Stimulated activated CD4-positive, alpha-beta T cell treated with anti-CD3 and anti-CD28 coated beads, Interleukin-4, amount 100 ng/mL, for 24 hours (primary cell): ENCODE measurements at regions not wholly inside any gene's neighbourhood (a gene's known extent, or its start where the extent isn't known, plus 50 kb on each side); places are given as distances from the start of the nearest gene placed in this dataset.

Source experiments
- DNase-seq: peaks from one replicate; pipeline ENCODE4 v3.0.0-alpha.2; 2020

- DNase-seq: no peak
These were observed 305.0 kb downstream of the BUD13 start for GRCh38 chr11:116467823-116468222.

DNA sequence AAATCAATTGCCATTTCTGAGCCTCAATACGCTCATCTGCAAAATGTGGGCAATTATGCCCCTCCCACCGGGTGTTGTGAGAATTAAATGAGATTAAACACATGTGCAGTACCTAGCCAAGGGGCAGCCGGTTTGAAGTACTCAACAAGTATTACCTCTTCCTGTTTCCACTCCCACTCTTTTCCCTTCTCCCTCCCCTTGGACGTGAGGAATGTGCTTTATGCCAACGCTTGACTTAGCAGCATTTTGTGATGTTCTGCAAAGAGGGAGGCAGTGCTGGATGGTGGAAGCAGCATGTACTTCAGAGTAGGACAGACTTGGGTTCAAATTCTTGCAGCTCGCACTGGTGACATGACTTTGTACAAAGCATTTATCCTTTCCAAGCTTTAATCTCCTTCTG, 306.0 kb downstream of the BUD13 start:
- DNase-seq: no peak

GRCh38 chr11:116466191-116466590, 306.6 kb downstream of the BUD13 start:
- no peak for DNase-seq

GRCh38 chr11:116465056-116465455, 307.7 kb downstream of the BUD13 start:
- no peak for DNase-seq

DNA sequence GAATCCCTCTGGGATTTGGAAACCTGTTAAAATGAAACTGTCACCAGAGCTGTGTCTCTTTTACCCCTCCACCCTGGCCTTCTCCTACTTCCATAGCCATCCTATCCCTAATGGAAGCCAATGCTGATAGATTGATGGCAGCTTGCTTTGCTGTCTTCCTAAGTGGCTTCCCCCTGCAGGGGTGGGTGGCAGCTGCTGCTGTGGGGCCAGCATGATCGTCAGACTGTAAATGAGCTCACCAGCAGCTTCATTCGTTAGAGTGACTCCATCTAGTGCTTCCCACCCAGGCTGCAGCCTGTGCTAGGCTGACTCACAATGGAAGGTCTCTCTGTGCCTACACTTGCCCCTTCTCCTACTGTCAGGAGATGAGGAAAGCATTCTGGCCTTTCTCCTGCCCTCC, 311.0 kb downstream of the BUD13 start:
- no peak for DNase-seq

DNA sequence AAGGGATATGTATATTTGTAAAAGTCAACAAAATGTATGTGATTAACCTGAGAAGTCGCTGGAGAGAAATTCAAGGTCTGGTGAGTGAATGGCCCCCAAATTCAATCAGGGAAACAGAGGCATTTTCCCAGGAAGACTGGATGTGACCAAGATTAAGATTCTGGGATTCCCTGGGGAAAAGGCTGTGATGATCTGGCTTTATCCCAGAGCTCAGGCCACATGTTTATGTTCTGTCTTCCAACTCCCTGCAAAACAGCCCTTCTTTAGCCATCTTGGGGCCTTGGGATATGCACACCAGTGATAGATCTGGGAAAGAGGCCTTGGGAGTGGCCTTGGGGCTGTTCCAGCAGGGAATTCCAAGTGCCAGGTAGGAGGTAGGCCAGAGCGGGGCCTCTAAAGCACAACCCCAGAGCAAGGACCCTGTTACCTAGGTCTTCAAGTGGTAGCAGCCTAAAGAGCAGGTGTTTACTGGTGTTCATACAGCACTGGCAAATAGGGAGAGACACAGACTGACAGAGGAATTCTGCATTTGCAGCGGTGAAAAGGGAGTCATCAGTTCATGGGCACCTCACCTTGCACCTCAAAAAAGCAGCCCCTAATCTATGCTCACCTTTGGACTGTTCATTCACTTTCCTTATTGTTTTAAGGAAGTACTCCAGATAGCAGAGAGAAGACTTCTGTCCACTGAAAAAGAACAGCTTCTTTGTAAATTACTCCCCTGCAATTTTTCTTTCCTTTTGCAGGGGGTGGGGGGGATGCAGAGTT, 312.4 kb downstream of the BUD13 start:
- DNase-seq: no peak

DNA sequence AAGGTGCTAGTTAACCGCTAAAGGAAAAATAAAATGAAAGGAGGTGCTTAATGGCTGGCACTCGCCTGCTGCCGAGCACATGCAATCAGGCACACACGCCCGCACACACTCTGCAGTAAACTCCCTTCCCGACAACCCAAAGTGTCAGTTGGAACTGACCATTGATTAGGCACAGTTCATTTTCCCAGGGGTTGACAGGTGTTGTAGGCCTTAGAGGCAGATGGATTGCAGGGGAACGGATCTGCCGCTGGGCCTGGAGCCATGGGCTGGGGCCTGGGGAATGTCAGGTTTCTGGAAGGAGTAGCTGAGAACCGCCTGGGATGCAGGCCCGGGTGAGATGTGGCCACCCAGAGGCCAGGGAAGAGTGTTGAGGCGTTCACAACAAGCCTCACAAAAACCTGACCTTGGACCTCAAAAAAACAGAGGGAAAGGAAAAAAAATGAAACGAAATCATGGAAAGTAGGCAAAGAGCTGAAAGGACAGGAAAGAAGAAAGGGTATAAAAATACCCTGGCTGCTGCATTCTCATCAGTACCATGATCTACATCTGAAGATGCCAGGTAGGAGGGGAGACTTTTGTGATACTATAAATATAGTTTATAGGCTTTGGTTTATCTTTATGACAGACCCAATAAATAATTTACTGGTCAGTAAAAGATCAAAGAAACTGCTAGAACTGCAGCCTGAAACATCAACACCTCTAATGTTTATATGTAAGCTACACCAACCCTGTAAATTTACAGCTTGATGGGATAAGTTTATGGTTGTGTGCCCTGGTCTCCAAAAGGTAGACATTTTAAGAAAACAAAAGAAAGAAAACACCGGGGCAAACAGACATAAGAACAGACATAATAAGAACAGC, 313.4 kb downstream of the BUD13 start:
- no peak for DNase-seq

DNA sequence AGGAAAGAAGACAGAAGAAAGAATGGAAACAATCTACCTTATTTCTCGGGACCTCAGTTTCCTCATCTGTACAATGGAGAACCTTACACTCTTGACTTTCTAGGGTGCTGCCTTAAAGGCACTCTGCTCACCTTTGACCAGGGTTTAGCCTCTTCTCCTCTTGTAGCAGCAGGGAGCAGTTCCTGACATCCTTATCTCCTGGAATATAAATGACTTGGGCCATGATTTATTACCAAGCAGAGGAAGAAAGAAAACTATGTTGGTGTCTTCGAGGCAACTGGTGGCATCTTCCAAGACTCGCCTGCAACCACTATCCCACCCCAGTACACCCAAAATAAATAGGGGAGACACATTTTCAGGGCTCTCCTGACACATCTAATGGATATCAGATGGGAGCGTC, 314.2 kb downstream of the BUD13 start:
- DNase-seq: no peak

- no peak for DNase-seq
These were observed 315.3 kb downstream of the BUD13 start for GRCh38 chr11:116457336-116458007.

GRCh38 chr11:116454951-116455350, 317.8 kb downstream of the BUD13 start:
- no peak for DNase-seq

GRCh38 chr11:116454020-116454645, 318.7 kb downstream of the BUD13 start:
- peak; percentile 4 for DNase-seq

DNA sequence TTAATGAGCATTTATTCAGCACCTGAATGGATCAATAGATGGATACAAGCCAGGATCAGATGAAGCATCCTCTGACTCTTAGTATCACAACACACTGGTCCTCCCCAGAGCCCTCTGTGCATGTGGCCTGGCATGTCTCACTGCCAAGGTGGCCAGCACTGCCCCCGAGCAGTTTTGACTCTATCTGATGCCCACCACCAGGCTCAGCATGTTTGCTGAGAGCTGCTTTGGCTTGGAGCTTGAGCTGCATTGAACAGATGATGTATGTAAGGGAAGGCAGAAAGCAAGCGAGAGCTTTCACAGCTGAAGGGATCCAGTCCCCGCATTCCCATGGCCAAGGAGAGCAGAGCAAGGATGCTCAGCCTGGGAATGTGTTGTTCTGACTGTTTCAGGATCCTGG, 320.3 kb downstream of the BUD13 start:
- no peak for DNase-seq

DNA sequence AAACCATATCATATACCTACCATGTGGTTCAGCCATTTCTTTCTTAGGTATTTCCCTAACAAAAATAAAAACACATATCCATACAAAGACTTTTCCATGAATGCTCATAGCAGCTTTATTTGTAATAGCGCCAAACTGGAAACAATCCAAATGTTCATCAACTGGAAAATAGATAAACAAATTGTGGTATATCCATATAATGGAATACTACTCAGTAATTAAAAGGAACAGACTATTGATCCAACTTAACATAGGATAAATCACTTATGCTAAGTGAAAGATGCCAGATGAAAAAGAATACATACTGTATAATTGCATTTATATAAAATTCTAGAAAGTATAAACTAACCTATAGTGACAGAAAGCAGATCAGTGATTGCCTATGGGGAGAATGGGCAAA, 323.3 kb downstream of the BUD13 start:
- no peak for DNase-seq

DNA sequence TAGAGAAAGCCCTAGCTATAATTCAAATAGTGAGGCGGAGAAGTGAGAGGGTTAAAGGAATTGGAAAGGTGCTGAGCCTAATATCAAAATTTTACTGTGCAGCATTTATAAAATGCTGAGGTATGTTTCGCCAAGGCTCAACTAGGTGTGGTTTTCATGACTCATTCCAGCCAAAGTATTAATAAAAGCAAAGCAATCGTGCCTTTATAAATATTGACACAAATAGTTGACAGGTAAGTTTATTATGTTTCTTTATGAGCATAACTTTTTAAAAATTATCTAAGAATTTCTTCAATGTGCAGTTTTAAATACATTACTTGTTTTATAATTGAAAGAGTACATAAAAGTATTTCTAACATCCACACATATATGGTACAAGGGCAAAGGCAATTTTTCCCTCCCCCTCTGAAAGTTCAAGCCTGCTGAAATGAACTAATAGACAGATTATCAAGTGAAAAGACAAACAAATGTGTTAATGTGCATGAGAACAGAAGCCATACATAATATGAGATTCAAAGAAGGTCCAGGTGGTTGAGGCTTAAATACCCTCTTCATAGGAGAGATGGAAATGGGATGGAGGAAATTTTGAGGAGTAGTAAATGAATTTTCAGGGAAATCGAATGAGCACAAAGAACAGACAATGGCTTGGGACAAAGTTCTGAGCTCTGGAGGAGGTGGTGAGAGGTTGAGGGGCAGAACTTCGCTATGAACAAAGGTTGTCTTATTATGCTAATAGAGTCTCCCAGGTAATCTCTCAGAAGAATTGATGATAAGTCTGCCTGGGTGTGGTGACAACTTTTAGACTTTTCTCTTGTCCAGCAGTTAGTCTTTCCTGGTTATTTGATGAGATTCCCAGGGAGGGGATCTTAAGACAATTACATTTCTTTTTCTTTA, 326.5 kb downstream of the BUD13 start:
- no peak for DNase-seq

GRCh38 chr11:116445108-116446047, 327.4 kb downstream of the BUD13 start:
- DNase-seq: no peak

DNA sequence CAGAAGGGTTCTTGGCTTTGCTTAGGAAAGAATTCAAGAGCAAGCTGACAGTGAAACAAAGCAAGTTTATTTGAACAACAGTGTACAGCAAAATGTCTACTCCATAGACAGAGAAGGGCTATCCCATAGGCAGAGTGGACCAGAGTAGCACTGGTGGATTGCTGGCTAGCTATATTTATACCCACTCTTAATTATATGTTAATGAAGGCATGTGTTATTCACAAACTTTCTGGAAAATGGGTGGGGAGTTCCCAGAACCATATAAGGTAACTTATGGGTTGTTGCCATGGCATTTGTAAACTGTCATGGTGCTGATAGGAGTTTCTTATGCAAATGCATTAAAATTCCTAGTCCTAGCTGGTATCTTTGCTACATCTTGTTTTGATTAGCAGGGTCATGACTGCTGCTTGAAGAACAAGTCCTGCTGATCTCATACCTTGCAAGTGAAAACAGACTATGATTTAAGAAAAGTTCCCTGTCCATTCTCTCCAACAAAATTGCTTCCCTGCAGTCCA, 330.5 kb downstream of the BUD13 start:
- no peak for DNase-seq

GRCh38 chr11:116439361-116439677, 333.5 kb downstream of the BUD13 start:
- no peak for DNase-seq

DNA sequence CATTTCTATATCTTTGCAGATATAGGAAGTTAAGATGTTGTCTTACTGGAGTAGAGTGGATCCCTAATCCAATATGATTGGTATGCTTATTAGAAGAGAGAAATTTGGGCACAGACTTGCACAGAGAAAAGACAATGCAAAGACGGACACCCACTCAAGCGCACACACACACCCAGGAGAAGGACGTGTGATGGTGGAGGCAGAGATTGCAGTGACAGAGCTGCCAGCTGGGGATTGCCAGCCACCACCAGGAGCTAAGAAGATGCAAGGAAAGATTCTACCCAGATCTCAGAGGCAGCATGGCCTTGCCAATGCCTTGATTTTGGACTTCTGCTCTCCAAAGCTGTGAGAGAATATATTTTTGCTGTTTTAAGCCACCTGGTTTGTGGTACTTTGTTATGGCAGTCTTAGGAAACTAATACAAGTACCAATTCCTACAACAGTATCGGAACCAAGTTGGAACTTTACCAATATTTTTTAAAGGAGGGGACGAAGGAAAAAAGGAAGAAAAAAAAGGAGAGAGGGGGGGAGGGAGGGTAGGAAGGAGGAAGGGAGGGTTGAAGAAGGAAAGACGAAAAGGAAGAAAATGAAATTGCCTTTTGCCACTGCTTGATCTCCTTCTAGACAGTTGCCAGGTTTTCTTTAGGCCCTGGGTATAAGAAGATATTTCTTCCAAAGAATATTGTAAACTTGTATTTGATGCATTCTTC, 334.0 kb downstream of the BUD13 start:
- DNase-seq: no peak

DNA sequence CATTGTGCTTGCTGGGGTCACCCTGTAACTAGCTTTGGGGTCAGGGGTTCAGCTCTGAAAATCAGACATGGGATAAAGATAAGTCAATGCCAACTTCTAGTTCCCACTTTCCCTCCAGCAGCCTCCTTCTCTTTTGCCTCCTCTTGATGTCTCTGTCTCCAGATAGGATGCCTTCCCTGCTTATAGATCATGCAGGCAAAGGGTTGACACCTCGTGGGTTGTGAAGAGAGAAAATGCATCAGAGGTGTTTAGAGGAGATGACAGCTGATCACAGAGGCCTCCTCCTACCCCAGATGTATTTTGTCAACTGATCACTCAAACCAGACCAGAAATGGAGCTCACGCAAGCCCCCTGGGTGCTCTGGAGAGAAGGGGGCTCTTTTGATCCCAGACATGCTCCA, 337.8 kb downstream of the BUD13 start:
- DNase-seq: no peak

DNA sequence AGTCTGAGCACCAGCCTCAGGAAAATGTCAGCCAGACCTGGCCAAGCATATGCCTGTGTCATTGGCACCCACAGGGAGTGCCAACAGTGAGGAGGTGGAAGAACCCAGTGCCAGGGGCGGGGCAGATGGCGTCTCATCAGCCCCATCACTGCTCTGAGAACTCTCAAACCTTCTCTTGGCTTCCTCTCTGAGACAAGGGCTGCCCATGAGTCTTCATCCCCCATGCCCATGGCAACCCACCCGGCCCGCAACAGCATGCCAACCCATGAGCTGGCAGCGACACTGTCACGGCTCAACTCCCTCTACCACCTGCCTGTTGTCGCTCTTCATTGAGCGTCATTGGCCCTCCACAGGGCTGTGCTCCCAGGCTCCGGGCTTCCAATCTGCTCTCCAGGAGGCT, 340.5 kb downstream of the BUD13 start:
- DNase-seq: no peak
